SK-N-DZ (cell line): ENCODE measurements at regions not wholly inside any gene's neighbourhood (a gene's known extent, or its start where the extent isn't known, plus 50 kb on each side); places are given as distances from the start of the nearest gene placed in this dataset.
A peak's percentile ranks its signal among the peaks of the same experiment; 100 is the strongest.
"Not testable (repeated sequence)": the region's sequence is repeated elsewhere in the genome, so short reads cannot be mapped to it uniquely, and the experiment has no call there.

ENCODE experiments used
- DNase-seq: peaks from one replicate; pipeline ENCODE4 v3.0.0-alpha.2; 2015; ENCODE audit warnings: low spot score

DNA sequence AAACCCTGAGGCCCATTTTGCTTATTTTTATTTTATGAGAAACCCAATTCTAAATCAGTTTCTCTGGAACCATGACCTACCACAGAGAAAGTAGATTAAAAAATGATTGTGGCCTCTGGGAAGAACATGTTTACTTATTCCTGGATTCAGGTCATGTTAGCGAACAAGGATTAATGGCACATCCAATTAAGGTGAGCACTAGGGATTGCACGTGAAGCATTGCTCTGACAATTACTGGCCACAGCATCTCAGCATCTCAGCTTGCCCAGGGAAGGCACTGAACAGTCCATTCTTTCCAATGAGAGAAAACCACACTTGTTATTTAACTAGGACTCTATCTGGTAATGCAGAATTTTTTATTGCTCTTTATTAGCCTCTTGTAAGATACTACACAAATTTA is 119.8 kb downstream of the ZNF330 start:
- no peak for DNase-seq

DNA sequence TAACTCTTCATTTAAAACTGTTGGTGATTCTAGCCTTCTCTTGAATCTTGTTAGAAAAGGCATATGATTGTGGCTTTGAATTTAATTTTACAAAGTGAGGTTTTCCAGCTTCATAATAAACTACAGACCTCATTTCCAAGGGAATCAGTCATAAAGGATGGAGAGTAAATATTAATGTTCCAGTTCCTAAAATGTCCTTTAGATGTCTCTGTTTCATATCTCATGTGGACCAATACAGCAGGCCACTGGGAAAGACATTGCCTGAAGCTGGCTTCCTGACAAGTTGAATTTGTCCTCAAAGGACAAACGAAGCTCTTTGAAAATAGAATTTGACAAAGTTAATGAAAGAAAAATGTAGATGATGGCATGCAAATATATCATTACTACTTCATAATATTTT is 125.4 kb downstream of the ZNF330 start:
- peak; percentile 61 for DNase-seq

DNA sequence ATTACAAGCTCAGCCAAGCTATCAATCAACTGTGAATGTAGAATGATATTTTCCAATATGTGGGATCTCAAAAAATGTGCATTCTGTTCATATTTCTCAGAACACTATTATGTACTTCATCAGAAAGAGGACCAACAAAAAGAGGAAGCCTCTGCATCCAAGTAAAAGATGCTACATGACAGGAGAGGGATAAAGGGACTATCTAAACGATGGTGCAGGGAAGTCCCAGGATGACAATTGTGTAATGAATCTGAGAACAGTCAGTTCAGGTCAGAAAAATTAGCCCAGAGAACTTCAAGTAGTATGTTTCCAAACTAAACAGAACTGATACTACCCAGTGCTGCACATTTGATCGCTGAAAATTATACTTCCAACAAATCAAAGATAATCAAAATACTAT is 127.0 kb downstream of the ZNF330 start:
- no peak for DNase-seq

DNA sequence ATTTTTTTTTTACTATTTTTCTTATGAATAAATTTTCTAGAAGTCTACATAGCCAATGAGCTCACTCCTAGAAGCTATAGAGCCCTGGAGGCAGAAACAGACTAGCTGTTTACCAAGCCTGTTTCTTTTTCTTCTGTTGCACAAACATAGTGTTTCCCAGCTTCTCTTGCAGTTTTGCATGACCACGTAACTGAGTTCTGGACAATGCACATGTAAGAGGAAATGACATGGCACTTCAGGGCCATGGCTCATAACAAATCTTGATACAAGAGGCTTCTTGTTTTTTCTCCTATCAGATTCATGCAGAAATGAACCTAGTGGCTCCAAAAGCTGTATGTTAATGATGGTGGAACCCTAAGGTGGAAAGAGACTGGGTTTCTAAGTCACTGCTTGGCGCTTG is 127.4 kb downstream of the ZNF330 start:
- no peak for DNase-seq

DNA sequence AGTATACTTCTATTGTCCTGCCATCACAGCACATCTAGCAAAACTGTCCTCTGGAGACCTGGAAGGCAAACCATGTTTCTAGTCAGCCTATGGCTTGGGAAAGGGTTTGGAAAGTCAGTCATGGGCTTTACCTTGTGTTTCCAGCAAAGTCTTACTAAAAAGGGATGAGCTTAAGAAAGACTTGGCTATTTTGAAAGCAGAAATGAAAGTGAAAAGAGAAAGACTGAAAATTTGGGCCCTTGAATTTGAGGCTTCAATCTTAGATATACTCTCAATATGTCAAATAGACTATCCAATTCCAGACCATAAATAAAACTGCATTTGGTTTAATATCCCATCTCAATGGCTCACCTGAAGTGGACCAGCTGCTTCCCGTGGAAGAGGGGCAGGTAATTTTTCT is 127.9 kb downstream of the ZNF330 start:
- no peak for DNase-seq

DNA sequence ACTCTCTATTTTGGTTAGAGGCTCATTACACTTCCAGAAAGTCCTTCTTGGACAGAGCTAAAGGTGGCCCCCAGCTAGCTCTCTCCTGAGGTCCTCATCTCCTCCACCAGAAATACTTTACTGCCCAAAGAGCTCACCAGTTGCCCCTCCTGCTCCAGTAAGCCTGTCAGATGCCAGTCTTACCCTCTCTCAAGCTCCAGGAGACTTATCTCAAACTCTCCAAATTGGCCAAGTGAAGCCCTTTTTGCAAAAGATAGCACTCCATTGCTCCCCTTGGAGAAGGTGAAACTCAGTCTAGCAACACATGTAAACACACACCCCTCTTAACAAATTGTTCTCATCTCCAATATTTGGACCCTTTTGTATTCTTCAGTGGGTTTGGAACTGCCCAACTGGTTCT is 128.5 kb downstream of the ZNF330 start:
- DNase-seq = no peak

DNA sequence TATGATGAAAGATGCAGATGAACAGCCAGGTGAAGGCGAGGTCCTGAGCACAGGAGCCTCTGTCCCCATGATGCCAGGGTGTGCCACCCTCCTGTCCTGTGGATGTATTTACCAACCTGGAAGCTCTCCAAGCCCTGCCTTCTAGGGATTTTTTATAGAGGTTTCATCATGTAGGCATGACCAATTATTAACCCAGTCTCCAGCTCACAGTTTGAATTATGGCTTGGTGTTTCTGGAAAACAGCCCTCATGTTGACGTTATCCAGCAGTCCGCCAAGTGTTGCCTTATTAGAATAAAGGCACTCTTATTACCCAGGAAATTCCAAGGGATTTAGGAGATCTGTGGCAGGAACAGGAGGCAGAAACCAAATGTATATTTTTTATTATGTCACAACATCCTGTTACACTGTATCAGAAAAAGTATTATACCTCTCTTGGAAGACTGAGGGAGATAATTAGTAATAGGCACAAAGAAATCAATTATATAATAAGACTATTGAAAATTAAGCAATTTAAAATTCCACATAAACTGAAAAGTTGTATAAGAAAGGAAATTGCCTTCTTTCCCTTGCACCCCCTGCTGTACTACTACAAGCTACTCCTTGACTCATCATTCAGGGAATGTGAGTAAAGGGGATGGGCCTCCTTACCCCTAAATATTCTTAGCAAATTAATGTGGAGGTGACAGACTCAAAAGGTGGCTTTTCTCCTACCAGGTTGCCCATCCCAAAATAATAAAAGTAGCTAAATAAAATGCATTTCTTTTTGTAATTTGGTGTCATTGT is 129.6 kb downstream of the ZNF330 start:
- no peak for DNase-seq

DNA sequence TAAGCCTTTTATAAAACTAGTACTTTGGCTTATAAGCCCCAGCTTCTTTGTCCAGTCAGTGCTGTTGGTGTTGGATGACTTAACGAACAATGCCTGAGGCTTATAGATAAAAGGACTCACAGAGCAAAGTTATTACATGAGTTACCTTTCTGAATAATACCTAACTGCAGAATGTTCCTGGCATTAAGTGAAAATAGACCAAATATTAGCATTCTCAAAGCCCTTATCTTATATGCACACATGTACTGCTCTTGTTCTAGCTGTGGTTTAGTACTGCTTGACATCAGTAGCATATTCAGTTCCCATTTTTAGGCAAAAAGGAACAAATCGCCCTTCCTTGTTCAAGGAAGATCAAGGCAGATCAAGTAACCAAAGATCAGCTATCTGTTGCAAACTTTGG is 131.6 kb downstream of the ZNF330 start:
- DNase-seq = no peak

DNA sequence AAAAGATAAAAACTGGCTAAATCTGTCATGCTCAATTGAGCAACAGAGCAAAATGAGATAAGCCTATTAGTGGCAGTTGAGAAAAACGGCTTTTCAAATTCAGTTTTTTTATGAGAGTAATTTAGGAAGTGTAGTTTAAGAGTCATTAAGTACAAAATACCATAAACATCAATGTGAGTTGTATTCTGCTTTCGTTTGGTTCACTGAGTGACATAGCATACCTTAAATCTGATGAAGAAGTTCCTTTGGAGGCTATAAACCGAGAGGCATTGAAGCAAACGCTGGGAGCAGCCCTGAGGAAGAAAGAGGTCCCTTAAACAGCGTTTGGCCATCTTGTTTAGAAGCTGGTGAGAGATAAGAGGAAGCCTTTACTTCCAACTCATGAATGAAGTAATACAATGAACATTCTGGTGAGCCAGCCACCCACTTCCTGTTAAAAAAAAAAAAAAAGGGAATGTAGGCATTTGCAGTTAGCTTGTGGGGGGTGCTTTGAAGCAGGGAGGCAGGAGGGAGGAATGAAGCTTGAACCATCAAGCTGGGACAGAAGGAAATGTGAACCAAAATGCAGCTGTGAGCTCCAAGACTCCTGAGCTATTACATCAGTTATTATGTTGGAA is 132.3 kb downstream of the ZNF330 start:
- DNase-seq = no peak

DNA sequence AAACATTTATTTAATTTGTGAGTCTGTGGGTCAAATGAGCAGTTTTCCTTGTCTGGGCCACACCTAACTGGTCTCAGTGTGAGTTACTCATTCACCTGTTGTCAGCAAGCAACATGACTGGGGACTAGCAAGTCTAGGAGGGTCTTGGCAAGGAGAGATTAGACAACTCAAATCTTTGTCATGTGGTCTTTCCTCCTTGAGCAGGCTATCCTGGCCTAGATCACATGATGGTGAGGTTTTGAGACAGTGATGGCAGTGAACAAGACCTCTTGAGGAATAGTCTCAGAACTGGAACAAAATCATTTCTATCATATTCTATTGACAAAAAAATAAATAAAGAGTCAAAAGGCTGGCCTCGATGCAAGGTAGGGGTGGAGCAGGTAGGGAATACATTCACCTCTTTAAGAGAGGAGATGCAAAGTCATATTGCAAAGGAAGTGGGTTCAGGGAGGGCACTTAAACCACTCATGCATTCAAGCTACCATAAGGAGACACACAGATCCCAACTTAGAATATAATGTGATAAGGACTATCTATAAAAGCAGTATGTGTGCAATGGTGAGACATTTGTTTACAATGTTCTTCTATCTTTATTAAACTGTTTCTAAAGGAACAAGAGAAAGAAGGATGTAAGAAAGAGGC is 135.7 kb downstream of the ZNF330 start:
- no peak for DNase-seq

DNA sequence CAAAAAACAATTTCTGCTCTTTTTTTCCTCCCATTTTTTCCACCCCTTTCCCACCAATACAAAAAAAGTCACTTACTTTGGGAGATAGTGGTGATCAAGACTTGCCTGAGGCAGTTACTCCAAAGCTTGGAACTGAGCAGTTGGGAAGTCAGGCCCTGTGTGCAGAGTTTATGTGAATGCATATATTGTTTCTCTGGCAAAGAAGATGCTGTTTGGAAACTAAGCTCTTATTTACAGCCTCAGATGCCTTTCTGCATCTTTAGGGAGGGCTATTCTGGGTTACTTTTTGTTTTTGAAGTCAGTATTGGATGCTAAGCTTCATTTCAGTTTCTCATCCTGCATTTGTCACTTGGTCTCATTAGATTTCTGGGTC is 136.3 kb downstream of the ZNF330 start:
- DNase-seq = no peak

DNA sequence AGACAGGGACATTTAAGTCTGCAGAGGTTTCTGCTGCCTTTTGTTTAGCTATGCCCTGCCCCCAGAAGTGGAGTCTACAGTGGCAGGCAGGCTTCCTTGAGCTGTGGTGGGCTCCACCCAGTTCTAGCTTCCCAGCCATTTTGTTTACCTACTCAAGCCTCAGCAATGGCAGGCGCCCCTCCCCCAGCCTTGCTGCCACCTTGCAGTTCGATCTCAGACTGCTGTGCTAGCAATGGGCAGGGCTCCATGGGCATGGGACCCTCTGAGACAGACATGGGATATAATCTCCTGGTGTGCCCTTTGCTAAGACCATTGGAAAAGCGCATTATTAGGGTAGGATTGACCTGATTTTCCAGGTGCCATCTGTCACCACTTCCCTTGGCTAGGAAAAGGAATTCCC is 147.5 kb downstream of the ZNF330 start:
- DNase-seq = not testable (repeated sequence)

DNA sequence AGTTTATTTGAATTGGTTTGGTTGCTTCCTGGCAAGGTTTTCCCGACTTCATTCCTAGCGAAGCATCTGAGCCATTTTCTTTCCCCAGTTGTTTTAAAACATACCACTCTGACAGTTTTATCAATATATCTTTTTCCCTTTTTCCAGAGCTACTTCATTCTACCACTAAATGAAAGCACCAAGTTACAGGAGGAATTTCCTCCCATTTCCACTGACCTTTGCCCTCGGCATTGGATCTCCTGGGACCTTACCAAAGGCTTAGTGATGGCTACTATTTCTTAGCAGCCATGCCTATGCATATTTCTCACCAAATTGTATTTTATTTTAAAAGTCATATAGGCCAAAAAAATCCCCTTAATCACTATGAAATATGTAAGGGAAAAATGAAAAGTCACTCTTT is 150.5 kb downstream of the ZNF330 start:
- no peak for DNase-seq

DNA sequence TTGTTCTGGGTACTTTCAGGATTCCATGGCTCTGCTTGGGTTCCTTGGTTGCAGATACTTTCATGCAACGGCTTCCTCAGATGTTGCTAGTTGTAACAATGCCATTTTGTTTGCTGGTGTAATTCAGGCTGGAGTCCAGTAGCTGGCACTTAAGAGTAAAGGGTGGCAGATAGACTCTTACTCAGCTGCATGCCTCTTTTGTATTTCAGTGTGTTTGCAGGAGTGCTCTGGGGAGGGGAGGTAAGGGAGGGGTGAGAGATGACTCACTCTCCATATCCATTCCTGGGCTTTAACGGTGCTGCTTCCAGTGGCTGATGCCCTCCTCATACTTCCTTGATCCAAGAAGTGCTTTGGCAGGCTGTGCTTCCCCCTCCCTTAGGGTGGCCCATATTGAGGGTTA is 155.2 kb downstream of the ZNF330 start:
- no peak for DNase-seq

DNA sequence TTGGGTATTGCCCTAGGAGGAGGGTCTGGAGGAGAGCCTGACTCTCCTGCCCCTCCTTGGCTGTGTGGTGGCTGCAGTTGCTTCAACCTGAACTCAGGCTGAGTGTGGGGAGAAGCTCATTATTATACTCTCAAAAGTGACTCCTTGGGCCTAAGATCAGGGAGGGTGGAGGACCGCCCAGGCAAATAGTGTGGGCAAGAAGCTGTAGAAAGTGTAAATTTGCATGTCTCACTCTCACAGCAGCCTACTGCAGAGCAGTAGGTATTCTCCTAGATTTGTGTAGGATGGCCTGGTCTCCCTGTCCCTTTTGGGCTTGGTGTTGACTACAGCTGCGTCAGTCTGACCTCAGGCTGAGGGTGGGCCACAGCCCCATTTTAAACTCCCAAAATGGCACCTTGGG is 156.1 kb downstream of the ZNF330 start:
- no peak for DNase-seq

DNA sequence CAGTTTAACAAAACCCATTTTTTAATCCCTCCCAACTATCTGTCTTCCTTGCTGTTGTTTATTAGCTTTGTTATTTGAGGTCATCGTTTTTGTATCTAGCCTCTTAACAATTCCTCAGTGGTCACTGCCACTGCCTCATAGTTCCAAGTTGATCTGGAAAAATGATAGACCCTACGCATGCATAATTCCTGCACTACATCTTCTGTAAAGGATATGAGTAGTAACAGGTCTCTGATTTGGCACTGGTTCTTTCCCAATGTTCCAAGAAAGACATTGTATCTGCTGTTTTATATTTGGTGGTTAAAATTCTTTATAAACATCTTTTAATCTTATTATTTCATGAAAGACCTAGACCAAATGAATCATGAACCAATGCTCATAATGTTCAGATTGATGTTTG is 166.6 kb downstream of the ZNF330 start:
- DNase-seq = no peak

DNA sequence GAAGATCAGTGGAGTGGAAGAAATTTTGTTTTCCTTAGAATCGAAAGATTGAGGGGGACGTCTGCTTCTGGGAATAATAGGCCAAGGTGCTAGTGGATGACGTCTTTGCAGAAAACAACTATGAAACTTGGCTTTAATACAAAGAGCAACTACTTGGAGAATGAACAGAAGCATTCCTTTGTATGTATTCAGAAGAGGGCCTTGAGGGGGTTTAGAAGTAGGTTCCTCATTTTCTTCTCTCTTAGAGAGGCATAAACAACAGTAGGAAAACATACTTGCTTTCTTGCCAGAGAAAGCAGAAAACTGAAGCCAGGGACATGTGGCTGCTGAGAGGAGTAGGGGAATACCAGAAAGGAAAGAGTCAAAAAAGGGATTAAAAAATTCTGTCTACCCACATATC is 167.8 kb downstream of the ZNF330 start:
- no peak for DNase-seq

DNA sequence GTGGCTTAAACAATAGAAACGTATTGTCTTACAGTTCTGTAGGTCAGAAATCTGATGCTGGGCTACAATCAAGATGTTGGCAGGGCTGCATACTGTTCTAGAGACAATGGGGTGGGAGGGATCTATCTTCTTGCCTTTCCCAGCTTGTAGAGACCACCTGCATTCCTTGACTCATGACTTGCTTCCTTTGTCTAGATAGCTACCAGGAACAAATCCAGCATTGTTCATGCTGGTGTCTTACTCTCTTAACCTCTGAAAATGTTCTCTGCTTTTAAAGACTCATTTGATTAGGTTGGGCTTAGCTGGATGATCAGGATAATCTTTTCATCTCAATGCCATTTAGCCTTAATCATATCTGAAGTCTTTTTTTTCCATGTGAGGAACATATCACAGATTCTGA is 169.0 kb downstream of the ZNF330 start:
- peak; percentile 68 for DNase-seq

DNA sequence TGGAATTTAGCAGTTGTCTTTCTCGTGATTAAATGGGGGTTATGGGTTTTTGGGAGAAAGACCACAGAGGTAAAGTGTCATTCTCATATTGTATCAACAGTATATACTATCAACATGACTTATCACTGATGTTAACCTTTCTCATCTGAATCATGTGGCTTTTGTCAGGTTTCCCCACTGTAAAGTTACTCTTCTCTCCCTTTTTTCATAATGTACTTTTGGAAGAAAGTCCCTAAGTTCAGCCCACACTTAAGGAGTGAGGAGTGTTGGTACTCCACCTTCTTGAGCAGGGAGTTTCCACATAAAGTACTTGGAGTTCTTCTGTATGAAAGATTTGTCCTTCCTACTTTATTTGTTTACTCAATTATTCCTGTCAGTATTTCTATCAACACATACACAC is 169.9 kb downstream of the ZNF330 start:
- DNase-seq = no peak

DNA sequence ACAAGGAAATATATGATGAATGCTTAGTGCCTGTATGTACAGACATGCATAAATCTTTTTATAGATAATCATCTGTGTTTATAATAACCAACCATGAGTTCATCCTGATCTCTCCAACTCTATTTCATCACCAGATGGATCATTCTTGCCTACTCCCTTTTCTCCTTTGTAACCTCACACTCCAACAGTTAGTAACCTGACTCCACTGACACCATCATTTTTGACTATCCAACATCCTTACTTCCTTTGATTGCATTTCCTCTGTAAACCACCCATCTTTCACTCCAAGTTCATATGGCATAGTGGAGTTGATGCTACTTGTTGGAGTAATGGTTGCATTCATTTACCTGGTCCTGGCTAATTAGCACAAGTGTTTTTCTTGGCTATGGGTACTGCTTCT is 170.6 kb downstream of the ZNF330 start:
- no peak for DNase-seq

DNA sequence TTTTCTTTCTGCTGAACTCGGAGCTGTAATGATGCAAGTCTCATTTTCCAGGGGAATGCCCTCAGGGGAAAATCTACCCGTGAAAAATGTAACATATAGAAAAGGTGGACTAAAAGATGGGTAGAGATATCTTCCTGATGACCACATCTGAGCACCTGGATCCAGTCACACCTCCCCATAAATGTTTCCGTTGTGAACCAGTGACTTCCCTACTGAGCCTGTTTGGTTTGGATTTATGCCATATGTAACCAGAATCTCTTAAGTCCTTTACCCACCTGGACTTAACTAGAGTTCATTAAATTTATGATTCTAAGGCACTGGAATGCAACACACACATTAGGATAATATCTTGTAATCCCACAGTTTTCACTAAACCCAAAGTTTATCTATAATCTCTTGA is 171.1 kb downstream of the ZNF330 start:
- no peak for DNase-seq

DNA sequence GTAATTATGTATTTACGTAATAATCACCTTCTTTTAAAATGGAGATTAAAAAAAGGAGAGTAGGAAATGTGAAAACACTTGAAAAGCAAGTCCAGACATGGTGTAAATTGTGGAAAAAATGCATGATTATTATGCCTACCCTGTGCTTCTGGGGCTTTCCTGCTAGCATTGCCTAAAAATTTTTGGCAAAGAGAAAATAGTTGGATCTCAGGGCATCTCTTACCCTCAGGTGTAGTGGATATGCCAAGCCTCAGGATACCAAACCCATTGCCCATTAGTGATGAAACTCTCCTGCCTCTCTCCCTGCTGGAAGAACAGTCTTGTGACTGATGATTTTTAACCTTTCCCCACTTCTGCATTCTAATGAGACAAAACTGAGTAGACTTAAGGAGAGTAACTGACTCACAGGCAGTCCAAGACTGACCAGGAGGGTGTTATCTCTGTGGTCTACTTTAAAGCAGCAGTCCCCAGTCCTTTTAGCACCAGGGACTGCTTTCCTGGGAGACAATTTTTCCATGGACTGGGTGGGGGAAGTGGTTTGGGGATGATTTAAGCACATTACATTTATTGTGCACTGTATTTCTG is 174.6 kb downstream of the ZNF330 start:
- no peak for DNase-seq

DNA sequence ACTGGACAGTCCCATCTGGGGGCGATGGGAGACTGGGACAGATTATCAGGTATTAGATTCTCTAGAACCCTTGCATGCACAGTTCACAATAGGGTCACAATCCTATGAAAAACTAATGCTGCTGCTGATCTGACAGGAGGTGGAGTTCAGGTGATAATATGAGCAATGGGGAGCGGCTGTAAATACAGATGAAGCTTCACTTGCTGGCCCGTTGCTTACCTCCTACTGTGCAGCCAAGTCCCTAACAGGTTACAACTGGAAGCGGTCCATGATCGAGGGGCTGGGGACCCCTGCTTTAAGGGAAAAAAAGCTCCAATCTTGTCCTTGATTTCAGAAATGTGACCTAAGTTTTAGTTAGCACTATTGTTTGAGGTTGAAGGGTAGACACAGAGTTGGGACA is 175.2 kb downstream of the ZNF330 start:
- no peak for DNase-seq
